Ishikawa (cell line): ENCODE measurements at regions not wholly inside any gene's neighbourhood (a gene's known extent, or its start where the extent isn't known, plus 50 kb on each side); places are given as distances from the start of the nearest gene placed in this dataset.

Experiments used
- CEBPB ChIP-seq: IDR thresholded peaks from 2 replicates; pipeline ENCODE4 v1.6.1; 2012
- RAD21 ChIP-seq: IDR thresholded peaks from 2 replicates; pipeline ENCODE4 v1.6.1; 2012; ENCODE audit warnings: low read depth
- REST ChIP-seq: IDR thresholded peaks from 2 replicates; pipeline ENCODE4 v1.6.1; 2012; ENCODE audit warnings: low read depth, mild to moderate bottlenecking

GRCh38 chr12:87661786-87662377 lies 367.3 kb downstream of the C12orf50 start:
- no peak for TF ChIP-seq REST
- no peak for TF ChIP-seq CEBPB
- no peak for TF ChIP-seq RAD21
